ENCODE measurements at regions not wholly inside any gene's neighbourhood (a gene's known extent, or its start where the extent isn't known, plus 50 kb on each side); places are given as distances from the start of the nearest gene placed in this dataset.

GRCh38 chr2:17156086-17156485 lies 362.2 kb downstream of the RAD51AP2 start:
- TF ChIP-seq CTCF (conservative IDR thresholded peaks at IDR 0.05; ENCODE audit: low read depth in 2 of 2) (no peak), REST (IDR thresholded peaks at IDR 0.05; ENCODE audit: unreplicated experiment) (no peak), ZNF114 (CRISPR knock-in tag; IDR thresholded peaks at IDR 0.05) (no peak), JUNB (IDR thresholded peaks at IDR 0.05; ENCODE audit: unreplicated experiment) (no peak), EZH2phosphoT487 (IDR thresholded peaks at IDR 0.05; ENCODE audit: unreplicated experiment) (no peak), POLR2AphosphoS5 (IDR thresholded peaks at IDR 0.05; ENCODE audit: low read depth) (no peak), EZH2 (IDR thresholded peaks at IDR 0.05; ENCODE audit: low read depth, unreplicated experiment) (no peak), ETS1 (IDR thresholded peaks at IDR 0.05) (no peak), STAT1 (IDR thresholded peaks at IDR 0.05; ENCODE audit: unreplicated experiment) (no peak)

Data from GM23338 (cell line).